Liver (tissue), 7 donors: ENCODE measurements at regions not wholly inside any gene's neighbourhood (a gene's known extent, or its start where the extent isn't known, plus 50 kb on each side); places are given as distances from the start of the nearest gene placed in this dataset.

Source experiments
- DNase-seq: peaks from one replicate; pipeline ENCODE4 v3.0.0-alpha.2; 2017; ENCODE audit warnings: low spot score
- H3K27ac ChIP-seq, 2 donors: one replicate each; pipeline ENCODE4 v1.7.0; 2013; ENCODE audit warnings: inconsistent platforms in 2 of 2, low read length in 2 of 2, control low read depth in 1 of 2, low read depth in 1 of 2, mild to moderate bottlenecking in 1 of 2
- H3K27me3 ChIP-seq, 4 donors: one replicate each; pipeline versions ENCODE4 v1.6.1 to v1.7.0; 2013; ENCODE audit warnings: low read length in 3 of 4, inconsistent platforms in 1 of 4, mild to moderate bottlenecking in 1 of 4, moderate library complexity in 1 of 4; ENCODE audit not compliant: control insufficient read depth in 4 of 4, insufficient read depth in 4 of 4
- H3K36me3 ChIP-seq, 4 donors: one replicate each; pipeline versions ENCODE4 v1.6.1 to v1.7.0; 2013; ENCODE audit warnings: low read length in 3 of 4, mild to moderate bottlenecking in 3 of 4, low read depth in 1 of 4, moderate library complexity in 1 of 4; ENCODE audit not compliant: control insufficient read depth in 4 of 4, insufficient read depth in 3 of 4
- H3K4me1 ChIP-seq, 4 donors: one replicate each; pipeline versions ENCODE4 v1.6.1 to v1.7.0; 2013; ENCODE audit warnings: low read length in 3 of 4, mild to moderate bottlenecking in 3 of 4, moderate library complexity in 1 of 4; ENCODE audit not compliant: control insufficient read depth in 4 of 4, insufficient read depth in 4 of 4
- H3K4me3 ChIP-seq, 3 donors: one replicate each; pipeline versions ENCODE4 v1.6.1 to v1.7.0; 2013; ENCODE audit warnings: low read length in 3 of 3, control low read depth in 1 of 3, low read depth in 1 of 3, mild to moderate bottlenecking in 1 of 3
- H3K9ac ChIP-seq, 2 donors: one replicate each; pipeline ENCODE4 v1.7.0; 2013; ENCODE audit warnings: low read length in 2 of 2, mild to moderate bottlenecking in 2 of 2, moderate library complexity in 2 of 2, control low read depth in 1 of 2, low read depth in 1 of 2
- H3K9me3 ChIP-seq, 4 donors: one replicate each; pipeline versions ENCODE4 v1.6.1 to v1.7.0; 2013; ENCODE audit warnings: low read length in 3 of 4; ENCODE audit not compliant: control insufficient read depth in 4 of 4
- ATF3 ChIP-seq: IDR thresholded peaks from 2 replicates; pipeline ENCODE4 v1.6.1; 2016; ENCODE audit warnings: antibody characterized with exemption
- EGR1 ChIP-seq, 2 donors: IDR thresholded peaks; 2 replicates each; pipeline ENCODE4 v1.6.1; 2016 to 2018; ENCODE audit warnings: antibody characterized with exemption in 2 of 2, low read depth in 2 of 2
- FOXA1 ChIP-seq: IDR thresholded peaks from 2 replicates; pipeline ENCODE4 v1.6.1; 2016; ENCODE audit warnings: antibody characterized with exemption
- GABPA ChIP-seq, 2 donors: IDR thresholded peaks in 1 of 2; conservative IDR thresholded peaks in 1 of 2; 2 replicates each; pipeline ENCODE4 v1.6.1; 2016; ENCODE audit warnings: antibody characterized with exemption in 2 of 2, mild to moderate bottlenecking in 1 of 2, moderate library complexity in 1 of 2
- HNF4A ChIP-seq, 2 donors: conservative IDR thresholded peaks; 2 replicates each; pipeline ENCODE4 v1.6.1; 2016; ENCODE audit warnings: antibody characterized with exemption in 2 of 2, mild to moderate bottlenecking in 2 of 2
- HNF4G ChIP-seq: IDR thresholded peaks from 2 replicates; pipeline ENCODE4 v1.6.1; 2016; ENCODE audit warnings: antibody characterized with exemption
- JUND ChIP-seq, 2 donors: IDR thresholded peaks; 2 replicates each; pipeline ENCODE4 v1.6.1; 2016; ENCODE audit warnings: antibody characterized with exemption in 2 of 2
- MAX ChIP-seq: IDR thresholded peaks from 2 replicates; pipeline ENCODE4 v1.6.1; 2016; ENCODE audit warnings: antibody characterized with exemption
- NR2F2 ChIP-seq: IDR thresholded peaks from 2 replicates; pipeline ENCODE4 v1.6.1; 2016; ENCODE audit warnings: antibody characterized with exemption
- REST ChIP-seq: IDR thresholded peaks from 2 replicates; pipeline ENCODE4 v1.6.1; 2016; ENCODE audit warnings: antibody characterized with exemption, mild to moderate bottlenecking
- RXRA ChIP-seq, 2 donors: IDR thresholded peaks; 2 replicates each; pipeline ENCODE4 v1.6.1; 2017 to 2018; ENCODE audit warnings: antibody characterized with exemption in 2 of 2, mild to moderate bottlenecking in 1 of 2
- SP1 ChIP-seq: IDR thresholded peaks from 2 replicates; pipeline ENCODE4 v1.6.1; 2018; ENCODE audit warnings: antibody characterized with exemption, mild to moderate bottlenecking
- TAF1 ChIP-seq: conservative IDR thresholded peaks from 2 replicates; pipeline ENCODE4 v1.6.1; 2016; ENCODE audit warnings: antibody characterized with exemption, mild to moderate bottlenecking
- YY1 ChIP-seq: IDR thresholded peaks from 2 replicates; pipeline ENCODE4 v1.6.1; 2016; ENCODE audit warnings: antibody characterized with exemption, mild to moderate bottlenecking
- ZBTB33 ChIP-seq: IDR thresholded peaks from 2 replicates; pipeline ENCODE4 v1.6.1; 2016; ENCODE audit warnings: antibody characterized with exemption
- WGBS: extraction: QIAGEN DNeasy Blood & Tissue Kit; methylation state at CpG from one replicate; pipeline ENCODE4 v1.1.7; 2013; 5-methylcytosine and 5-hydroxymethylcytosine counted together
- donor health status: healthy.
- donor health status: healthy.
- donor health status: healthy.
- donor health status: healthy.

GRCh38 chr4:112708772-112709171 lies 71.8 kb downstream of the LARP7 start:
- Histone ChIP-seq H3K4me1 (peaks cover 0 to 9% (median 3%) of the 10 kb centered on the region in 4 donors), H3K36me3 (no peaks in the 10 kb centered on the region), H3K9me3 (no peaks in the 10 kb centered on the region), H3K27ac (no peak overlapping the region), H3K27me3 (peaks cover 0 to 5% (median 4%) of the 10 kb centered on the region in 4 donors), H3K9ac (no peak overlapping the region), H3K4me3 (no peak overlapping the region)
- 81% methylated on average over 2 of the region's 2 CpGs for WGBS
- TF ChIP-seq GABPA (IDR thresholded peaks at IDR 0.05 in 1 of 2, conservative IDR thresholded peaks at IDR 0.05 in 1 of 2) (no peak), FOXA1 (no peak), MAX (no peak)
- DNase-seq: no peak

- no peak for DNase-seq
- TF ChIP-seq EGR1 (IDR thresholded peaks at IDR 0.05; ENCODE audit: low read depth in 2 of 2) (no peak), NR2F2 (no peak), YY1 (no peak), RXRA (IDR thresholded peaks at IDR 0.05) (no peak), HNF4G (no peak), REST (no peak), HNF4A (conservative IDR thresholded peaks at IDR 0.05) (no peak), GABPA (IDR thresholded peaks at IDR 0.05 in 1 of 2, conservative IDR thresholded peaks at IDR 0.05 in 1 of 2) (no peak), ATF3 (no peak), SP1 (no peak), FOXA1 (no peak), JUND (IDR thresholded peaks at IDR 0.05) (no peak), MAX (no peak), ZBTB33 (no peak), TAF1 (no peak)
- Histone ChIP-seq H3K27ac (no peak overlapping the region), H3K4me3 (no peak overlapping the region), H3K27me3 (peaks cover 0 to 3% (median 0%) of the 10 kb centered on the region in 4 donors), H3K4me1 (no peaks in the 10 kb centered on the region), H3K36me3 (no peaks in the 10 kb centered on the region), H3K9me3 (no peaks in the 10 kb centered on the region), H3K9ac (no peak overlapping the region)
- WGBS: 79% methylated on average over 11 of the region's 11 CpGs
Observed at GRCh38 chr4:112714922-112715901, 78.3 kb downstream of the LARP7 start.
